OCI-LY7 (cell line): ENCODE measurements at regions not wholly inside any gene's neighbourhood (a gene's known extent, or its start where the extent isn't known, plus 50 kb on each side); places are given as distances from the start of the nearest gene placed in this dataset.

Experiments
- BruUV-seq: library from RNA; stranded (reverse); fragments of 400-500 nt; replicated peaks from 2 replicates; lab custom pipeline; 2021; lab: Mats Ljungman, UMichigan
- CTCF ChIA-PET: fragments of 300-600 bp; sonication (Branson Sonifier 250); formaldehyde crosslinking; loops from one replicate; lab custom pipeline; 2022; ENCODE audit warnings: antibody characterized with exemption; ENCODE audit not compliant: unreplicated experiment; lab: Charles Lee
- POLR2A ChIA-PET: fragments of 300-600 bp; sonication (Branson Sonifier 250); formaldehyde crosslinking; loops from one replicate; lab custom pipeline; 2022; ENCODE audit warnings: antibody characterized with exemption; lab: Charles Lee
- DNase-seq: peaks from one replicate; pipeline ENCODE4 v3.0.0-alpha.2; 2015; ENCODE audit warnings: low spot score
- H2AFZ ChIP-seq: fragments of 200-600 bp; sonication (generic), shearing (Covaris generic); 2 replicates; pipeline ENCODE4 v1.6.1; 2014; ENCODE audit warnings: mild to moderate bottlenecking, antibody characterized with exemption, low read length, moderate library complexity
- H3K27ac ChIP-seq: fragments of 200-600 bp; sonication (generic); 2 replicates; pipeline ENCODE4 v1.5.1; 2014; ENCODE audit warnings: mixed run types, low read depth, mild to moderate bottlenecking, moderate library complexity, low read length, inconsistent platforms; ENCODE audit not compliant: poor library complexity, severe bottlenecking
- H3K36me3 ChIP-seq: fragments of 200-600 bp; sonication (generic); 2 replicates; pipeline ENCODE4 v1.6.1; 2014; ENCODE audit warnings: mild to moderate bottlenecking, antibody characterized with exemption, low read length, moderate library complexity, mixed read lengths; ENCODE audit not compliant: insufficient read depth
- H3K4me1 ChIP-seq: fragments of 200-600 bp; sonication (generic); 2 replicates; pipeline ENCODE4 v1.5.1; 2014; ENCODE audit warnings: mild to moderate bottlenecking, low read length; ENCODE audit not compliant: insufficient read depth, poor library complexity, severe bottlenecking
- H3K4me2 ChIP-seq: fragments of 200-600 bp; sonication (generic); 2 replicates; pipeline ENCODE4 v1.6.1; 2014; ENCODE audit warnings: mild to moderate bottlenecking, low read length
- H3K4me3 ChIP-seq: fragments of 200-600 bp; sonication (generic); 2 replicates; pipeline ENCODE4 v1.5.1; 2014; ENCODE audit warnings: mild to moderate bottlenecking, low read depth, low read length; ENCODE audit not compliant: poor library complexity, severe bottlenecking
- H3K79me2 ChIP-seq: fragments of 200-600 bp; sonication (generic); 2 replicates; pipeline ENCODE4 v1.6.1; 2016; ENCODE audit warnings: low read depth, mild to moderate bottlenecking, low read length, moderate library complexity, mixed read lengths; ENCODE audit not compliant: insufficient read depth
- H3K9me2 ChIP-seq: fragments of 200-600 bp; sonication (generic); 2 replicates; pipeline ENCODE4 v1.6.1; 2016; ENCODE audit warnings: mild to moderate bottlenecking, low read length, mixed read lengths; ENCODE audit not compliant: insufficient read depth
- H3K9me3 ChIP-seq: fragments of 200-600 bp; sonication (generic); 2 replicates; pipeline ENCODE4 v1.6.1; 2014; ENCODE audit warnings: mild to moderate bottlenecking, mixed run types, low read length, mixed read lengths
- H4K20me1 ChIP-seq: fragments of 200-600 bp; sonication (generic); 2 replicates; pipeline ENCODE4 v1.6.1; 2014; ENCODE audit warnings: mild to moderate bottlenecking, antibody characterized with exemption, low read length, moderate library complexity, mixed read lengths; ENCODE audit not compliant: insufficient read depth
- CTCF ChIP-seq: fragments of 200-600 bp; sonication (generic); conservative IDR thresholded peaks from 2 replicates; pipeline ENCODE4 v1.5.1; 2014; ENCODE audit warnings: mild to moderate bottlenecking, antibody characterized with exemption, low read length, moderate library complexity, mixed read lengths
- EZH2phosphoT487 ChIP-seq: fragments of 200-600 bp; sonication (generic); IDR thresholded peaks from 2 replicates; pipeline ENCODE4 v1.6.1; 2018; ENCODE audit warnings: low read depth, borderline replicate concordance, mild to moderate bottlenecking, mixed run types, antibody characterized with exemption, low read length, moderate library complexity, mixed read lengths
- intact Hi-C: fragments of 100-400 bp; cut with micrococcal nuclease; formaldehyde crosslinking; loops from one replicate; pipeline ENCODE4 v1.10.0; 2022; ENCODE audit not compliant: unreplicated experiment

GRCh38 chrX:150308532-150309157 lies 54.5 kb upstream of the MAMLD1 start:
- H3K27ac ChIP-seq: no peak overlapping the region
- no peaks in the 10 kb centered on the region for H3K36me3 ChIP-seq
- no peaks in the 10 kb centered on the region for H3K9me2 ChIP-seq
- no peak for DNase-seq
- BruUV-seq: no TSS peak
- intact Hi-C loops: no loop called here
- TF ChIP-seq CTCF (no peak), EZH2phosphoT487 (no peak)
- H3K9me3 ChIP-seq: no peaks in the 10 kb centered on the region
- H2AFZ ChIP-seq: no peak overlapping the region
- ChIA-PET POLR2A (no interaction called here), CTCF (no interaction called here)
- no peaks in the 10 kb centered on the region for H3K79me2 ChIP-seq
- no peak overlapping the region for H3K4me3 ChIP-seq
- no peaks in the 10 kb centered on the region for H3K4me1 ChIP-seq
- no peak overlapping the region for H3K4me2 ChIP-seq
- no peaks in the 10 kb centered on the region for H4K20me1 ChIP-seq

GRCh38 chrX:150310417-150310816 lies 52.7 kb upstream of the MAMLD1 start:
- Histone ChIP-seq H3K4me1 (no peaks in the 10 kb centered on the region), H3K27ac (no peak overlapping the region), H4K20me1 (no peaks in the 10 kb centered on the region), H3K4me2 (no peak overlapping the region), H3K9me3 (no peaks in the 10 kb centered on the region), H3K4me3 (no peak overlapping the region), H3K9me2 (no peaks in the 10 kb centered on the region), H3K36me3 (no peaks in the 10 kb centered on the region), H2AFZ (no peak overlapping the region), H3K79me2 (no peaks in the 10 kb centered on the region)
- no TSS peak for BruUV-seq
- ChIA-PET CTCF (no interaction called here), POLR2A (no interaction called here)
- intact Hi-C loops: no loop called here
- DNase-seq: no peak
- TF ChIP-seq EZH2phosphoT487 (no peak), CTCF (no peak)

- ChIA-PET CTCF (no interaction called here), POLR2A (no interaction called here)
- Histone ChIP-seq H3K27ac (no peak overlapping the region), H3K36me3 (no peaks in the 10 kb centered on the region), H3K4me2 (no peak overlapping the region), H3K4me1 (no peaks in the 10 kb centered on the region), H3K4me3 (no peak overlapping the region), H3K9me3 (no peaks in the 10 kb centered on the region), H3K9me2 (no peaks in the 10 kb centered on the region), H3K79me2 (no peaks in the 10 kb centered on the region), H2AFZ (no peak overlapping the region), H4K20me1 (no peaks in the 10 kb centered on the region)
- BruUV-seq: no TSS peak
- TF ChIP-seq CTCF (no peak), EZH2phosphoT487 (no peak)
- no peak for DNase-seq
- intact Hi-C loops: no loop called here
Observed at GRCh38 chrX:150310881-150311280, 52.2 kb upstream of the MAMLD1 start.
